Activated CD8-positive, alpha-beta T cell treated with anti-CD3 and anti-CD28 coated beads for 36 hours (primary cell): ENCODE measurements at regions not wholly inside any gene's neighbourhood (a gene's known extent, or its start where the extent isn't known, plus 50 kb on each side); places are given as distances from the start of the nearest gene placed in this dataset.

Experiments
- ATAC-seq: fragments of 200-7000 bp; cut with Tn5 transposase; one replicate; pipeline ENCODE4 v1.10.0; 2021; ENCODE audit warnings: mild to moderate bottlenecking, moderate library complexity
- CTCF ChIA-PET: fragments of 350-600 bp; sonication (Branson Sonifier 250); formaldehyde crosslinking; loops from one replicate; lab custom pipeline; 2021; ENCODE audit warnings: antibody characterized with exemption; lab: Charles Lee
- POLR2A ChIA-PET: fragments of 350-600 bp; sonication (Branson Sonifier 250); formaldehyde crosslinking; loops from one replicate; lab custom pipeline; 2021; ENCODE audit warnings: antibody characterized with exemption; lab: Charles Lee
- DNase-seq: peaks from one replicate; pipeline ENCODE4 v3.0.0-alpha.2; 2020
- H3K27ac Mint-ChIP-seq: one replicate; pipeline ENCODE4 v1.8.0; 2021; ENCODE audit warnings: mild to moderate bottlenecking, mixed read lengths
- H3K27me3 Mint-ChIP-seq: one replicate; pipeline ENCODE4 v1.8.0; 2021; ENCODE audit warnings: mixed read lengths
- H3K36me3 Mint-ChIP-seq: one replicate; pipeline ENCODE4 v1.8.0; 2021; ENCODE audit warnings: low read depth, mixed read lengths
- H3K4me1 Mint-ChIP-seq: one replicate; pipeline ENCODE4 v1.8.0; 2021; ENCODE audit warnings: low read depth, mixed read lengths
- H3K4me3 Mint-ChIP-seq: one replicate; pipeline ENCODE4 v1.8.0; 2021; ENCODE audit warnings: mild to moderate bottlenecking, moderate library complexity, mixed read lengths
- H3K9me3 Mint-ChIP-seq: one replicate; pipeline ENCODE4 v1.8.0; 2021; ENCODE audit warnings: mixed read lengths
- CTCF ChIP-seq: fragments of 200-600 bp; IDR thresholded peaks from one replicate; pipeline ENCODE4 v1.8.0; 2022; ENCODE audit warnings: antibody characterized with exemption, mild to moderate bottlenecking
- intact Hi-C: fragments of 100-400 bp; cut with micrococcal nuclease; formaldehyde crosslinking; loops from one replicate; pipeline ENCODE4 v1.10.0; 2022

GRCh38 chr9:21590058-21590996, 108.2 kb upstream of the IFNE start:
- H3K27ac Mint-ChIP-seq: no peak overlapping the region
- ATAC-seq (no peak), DNase-seq (no peak)
- intact Hi-C loops: no loop called here
- peaks cover 22% of the 10 kb centered on the region for H3K4me1 Mint-ChIP-seq
- H3K4me3 Mint-ChIP-seq: no peak overlapping the region
- CTCF ChIA-PET: interaction anchor here (0.7 to 1.7 kb wide), 3 partner anchors 14 to 119 kb away, joined by 3 to 4 read pairs (median 3); no protein-coding TSS in a partner anchor
- H3K9me3 Mint-ChIP-seq: no peaks in the 10 kb centered on the region
- TF ChIP-seq CTCF: no peak
- H3K27me3 Mint-ChIP-seq: peaks cover 2% of the 10 kb centered on the region
- no peaks in the 10 kb centered on the region for H3K36me3 Mint-ChIP-seq
- POLR2A ChIA-PET: no interaction called here

- intact Hi-C loops: no loop called here
- Mint-ChIP-seq H3K36me3 (no peaks in the 10 kb centered on the region), H3K4me1 (peaks cover 22% of the 10 kb centered on the region), H3K4me3 (no peak overlapping the region), H3K27me3 (peaks cover 3% of the 10 kb centered on the region), H3K9me3 (no peaks in the 10 kb centered on the region), H3K27ac (no peak overlapping the region)
- no peak for TF ChIP-seq CTCF
- ChIA-PET POLR2A (interaction anchor here (1.2 kb wide), 1 partner anchor 13 kb away, joined by 3 read pairs; no protein-coding TSS in a partner anchor), CTCF (interaction anchor here (1.7 kb wide), 2 partner anchors 10 to 32 kb away, joined by 3 read pairs; no protein-coding TSS in a partner anchor)
- ATAC-seq (peak; percentile 100), DNase-seq (peak; percentile 79)
These were observed 109.3 kb upstream of the IFNE start for GRCh38 chr9:21591221-21592062.

GRCh38 chr9:21592063-21592338, 109.9 kb upstream of the IFNE start:
- DNase-seq (no peak), ATAC-seq (peak; percentile 25)
- Mint-ChIP-seq H3K27me3 (peaks cover 2% of the 10 kb centered on the region), H3K4me1 (peaks cover 22% of the 10 kb centered on the region), H3K36me3 (no peaks in the 10 kb centered on the region), H3K9me3 (no peaks in the 10 kb centered on the region), H3K27ac (no peak overlapping the region), H3K4me3 (no peak overlapping the region)
- intact Hi-C loops: no loop called here
- ChIA-PET POLR2A (interaction anchor here (1.2 kb wide), 1 partner anchor 13 kb away, joined by 3 read pairs; no protein-coding TSS in a partner anchor), CTCF (interaction anchor here (1.7 kb wide), 2 partner anchors 10 to 33 kb away, joined by 3 read pairs; no protein-coding TSS in a partner anchor)
- TF ChIP-seq CTCF: no peak

- ChIA-PET POLR2A (no interaction called here), CTCF (interaction anchor here (1.8 kb wide), 1 partner anchor 24 kb away, joined by 4 read pairs; no protein-coding TSS in a partner anchor)
- no peak overlapping the region for H3K4me3 Mint-ChIP-seq
- peaks cover 2% of the 10 kb centered on the region for H3K27me3 Mint-ChIP-seq
- H3K4me1 Mint-ChIP-seq: peaks cover 8% of the 10 kb centered on the region
- no peaks in the 10 kb centered on the region for H3K9me3 Mint-ChIP-seq
- ATAC-seq (no peak), DNase-seq (no peak)
- no peak for TF ChIP-seq CTCF
- no peaks in the 10 kb centered on the region for H3K36me3 Mint-ChIP-seq
- no peak overlapping the region for H3K27ac Mint-ChIP-seq
- intact Hi-C loops: no loop called here
These were observed 115.2 kb upstream of the IFNE start for GRCh38 chr9:21597284-21597683.
